Gastrocnemius medialis (tissue), 4 donors: ENCODE measurements at regions not wholly inside any gene's neighbourhood (a gene's known extent, or its start where the extent isn't known, plus 50 kb on each side); places are given as distances from the start of the nearest gene placed in this dataset.

Experiments used
- ATAC-seq, 2 donors: fragments of 150-250 bp; one replicate each; pipeline ENCODE4 v1.9.1; 2016
- DNase-seq, 2 donors: peaks; one replicate each; pipeline ENCODE4 v3.0.0-alpha.2; 2019
- H3K27ac ChIP-seq, 4 donors: fragments of 200-600 bp; sonication (generic); 1 replicate in 1 of 4; 2 replicates in 3 of 4; pipeline ENCODE4 v1.5.1; 2016 to 2018; ENCODE audit warnings: mild to moderate bottlenecking in 2 of 4, moderate library complexity in 1 of 4
- H3K27me3 ChIP-seq, 3 donors: fragments of 200-600 bp; sonication (generic) in 2 of 3; 1 replicate in 1 of 3; 2 replicates in 2 of 3; pipeline versions ENCODE4 v1.5.1 to v1.6.0; 2016 to 2019; ENCODE audit warnings: mild to moderate bottlenecking in 1 of 3, moderate library complexity in 1 of 3
- H3K36me3 ChIP-seq, 2 donors: fragments of 200-600 bp; sonication (generic) in 1 of 2; one replicate each; pipeline ENCODE4 v1.5.1; 2017 to 2018
- H3K4me1 ChIP-seq, 2 donors: fragments of 200-600 bp; sonication (generic) in 1 of 2; one replicate each; pipeline ENCODE4 v1.5.1; 2016 to 2017; ENCODE audit warnings: mild to moderate bottlenecking in 2 of 2
- H3K4me3 ChIP-seq, 4 donors: fragments of 200-600 bp; sonication (generic) in 3 of 4; 1 replicate in 1 of 4; 2 replicates in 3 of 4; pipeline ENCODE4 v1.5.1; 2016 to 2019; ENCODE audit warnings: mild to moderate bottlenecking in 2 of 4
- H3K9me3 ChIP-seq, 3 donors: fragments of 200-600 bp; sonication (generic) in 2 of 3; 1 replicate in 1 of 3; 2 replicates in 2 of 3; pipeline ENCODE4 v1.5.1; 2016 to 2019
- CTCF ChIP-seq, 5 experiments: fragments of 450-650 bp in 3 of 5; fragments of 200-600 bp in 2 of 5; sonication (generic) in 2 of 5; IDR thresholded peaks in 4 of 5; conservative IDR thresholded peaks in 1 of 5; 1 replicate in 4 of 5; 2 replicates in 1 of 5; pipeline ENCODE4 v1.5.1; 2016 to 2019; ENCODE audit warnings: antibody characterized with exemption in 5 of 5, mild to moderate bottlenecking in 3 of 5, moderate library complexity in 3 of 5
- POLR2A ChIP-seq, 2 donors: fragments of 450-650 bp; IDR thresholded peaks; one replicate each; pipeline ENCODE4 v1.6.1; 2017; ENCODE audit warnings: antibody characterized with exemption in 2 of 2, mild to moderate bottlenecking in 2 of 2, moderate library complexity in 2 of 2
- in situ Hi-C, 4 donors: fragments of 200-750 bp; cut with MboI; loops; one replicate each; pipeline versions ENCODE4 v1.15.0 to v1.8.0; 2017; ENCODE audit warnings: low sequenced_read_pairs in 4 of 4
- intact Hi-C: fragments of 100-400 bp; cut with DNase I; formaldehyde crosslinking; loops from one replicate; pipeline ENCODE4 v1.15.1; 2023; ENCODE audit warnings: low total_unique reads

- Histone ChIP-seq H3K4me1 (peaks cover 5 to 16% of the 10 kb centered on the region in 2 donors), H3K27me3 (no peaks in the 10 kb centered on the region), H3K9me3 (no peaks in the 10 kb centered on the region), H3K27ac (no peak overlapping the region), H3K4me3 (no peak overlapping the region), H3K36me3 (no peaks in the 10 kb centered on the region)
- DNase-seq (no peak), ATAC-seq (no peak)
- intact Hi-C loops (no loop called here), in situ Hi-C loops (no loop called here)
- no peak for TF ChIP-seq POLR2A (IDR thresholded peaks at IDR 0.05)
- no peak for TF ChIP-seq CTCF (IDR thresholded peaks at IDR 0.05 in 4 of 5, conservative IDR thresholded peaks at IDR 0.05 in 1 of 5)
These were observed 378.8 kb upstream of the RARB start for GRCh38 chr3:25049304-25049703.

GRCh38 chr3:25053360-25053759 is 374.7 kb upstream of the RARB start:
- Histone ChIP-seq H3K4me1 (no peaks in the 10 kb centered on the region), H3K4me3 (no peak overlapping the region), H3K27ac (no peak overlapping the region), H3K9me3 (no peaks in the 10 kb centered on the region), H3K27me3 (no peaks in the 10 kb centered on the region), H3K36me3 (no peaks in the 10 kb centered on the region)
- in situ Hi-C loops (no loop called here), intact Hi-C loops (no loop called here)
- TF ChIP-seq CTCF (IDR thresholded peaks at IDR 0.05 in 4 of 5, conservative IDR thresholded peaks at IDR 0.05 in 1 of 5), result no peak
- TF ChIP-seq POLR2A (IDR thresholded peaks at IDR 0.05), result no peak
- DNase-seq (no peak), ATAC-seq (no peak)

- no peak for TF ChIP-seq CTCF (IDR thresholded peaks at IDR 0.05 in 4 of 5, conservative IDR thresholded peaks at IDR 0.05 in 1 of 5)
- no peak for TF ChIP-seq POLR2A (IDR thresholded peaks at IDR 0.05)
- ATAC-seq, result no peak
- Histone ChIP-seq H3K9me3 (no peaks in the 10 kb centered on the region), H3K27me3 (no peaks in the 10 kb centered on the region), H3K27ac (no peak overlapping the region), H3K4me1 (no peaks in the 10 kb centered on the region), H3K4me3 (no peak overlapping the region), H3K36me3 (no peaks in the 10 kb centered on the region)
- intact Hi-C loops (no loop called here), in situ Hi-C loops (no loop called here)
- DNase-seq, result no peak
These were observed 371.9 kb upstream of the RARB start for GRCh38 chr3:25056036-25056755.

GRCh38 chr3:25056803-25057351 is 371.2 kb upstream of the RARB start:
- Histone ChIP-seq H3K27ac (no peak overlapping the region), H3K9me3 (no peaks in the 10 kb centered on the region), H3K36me3 (no peaks in the 10 kb centered on the region), H3K27me3 (no peaks in the 10 kb centered on the region), H3K4me1 (no peaks in the 10 kb centered on the region), H3K4me3 (no peak overlapping the region)
- intact Hi-C loops (no loop called here), in situ Hi-C loops (no loop called here)
- ATAC-seq (no peak), DNase-seq (no peak)
- TF ChIP-seq CTCF (IDR thresholded peaks at IDR 0.05 in 4 of 5, conservative IDR thresholded peaks at IDR 0.05 in 1 of 5) (no peak), POLR2A (IDR thresholded peaks at IDR 0.05) (no peak)
